HCT116 (cell line): ENCODE measurements at regions not wholly inside any gene's neighbourhood (a gene's known extent, or its start where the extent isn't known, plus 50 kb on each side); places are given as distances from the start of the nearest gene placed in this dataset.

Experiments used
- CTCF ChIP-seq, 3 experiments: fragments of 200-600 bp in 1 of 3; sonication (generic) in 1 of 3; IDR thresholded peaks in 2 of 3; conservative IDR thresholded peaks in 1 of 3; 2 replicates each; pipeline ENCODE4 v1.5.1; 2012 to 2017; ENCODE audit warnings: low read depth in 2 of 3, low read length in 2 of 3, antibody characterized with exemption in 1 of 3, borderline replicate concordance in 1 of 3, control low read depth in 1 of 3, mild to moderate bottlenecking in 1 of 3, mixed read lengths in 1 of 3, mixed run types in 1 of 3, moderate library complexity in 1 of 3; ENCODE audit not compliant: insufficient read depth in 1 of 3
- EGR1 ChIP-seq: IDR thresholded peaks from 2 replicates; pipeline ENCODE4 v1.6.1; 2012; ENCODE audit warnings: low read depth
- EZH2 ChIP-seq: fragments of 200-600 bp; sonication (generic); IDR thresholded peaks from 2 replicates; pipeline ENCODE4 v1.6.1; 2017; ENCODE audit warnings: antibody characterized with exemption, mixed run types
- MAX ChIP-seq: IDR thresholded peaks from 2 replicates; pipeline ENCODE4 v1.6.1; 2012
- REST ChIP-seq: IDR thresholded peaks from 2 replicates; pipeline ENCODE4 v1.6.1; 2012; ENCODE audit warnings: low read depth
- SIN3A ChIP-seq: IDR thresholded peaks from 2 replicates; pipeline ENCODE4 v1.6.1; 2012; ENCODE audit warnings: low read depth
- YY1 ChIP-seq: IDR thresholded peaks from 2 replicates; pipeline ENCODE4 v1.6.1; 2011; ENCODE audit warnings: low read length, low read depth, moderate library complexity, mild to moderate bottlenecking; ENCODE audit not compliant: insufficient replicate concordance; ENCODE audit errors: extremely low read depth

- TF ChIP-seq REST (no peak), CTCF (IDR thresholded peaks at IDR 0.05 in 2 of 3, conservative IDR thresholded peaks at IDR 0.05 in 1 of 3; ENCODE audit: borderline replicate concordance in 1 of 3, insufficient read depth in 1 of 3, low read depth in 2 of 3, low read length in 2 of 3) (no peak), YY1 (no peak), EGR1 (no peak), SIN3A (no peak), EZH2 (no peak), MAX (no peak)
Measured at GRCh38 chr5:158223054-158223600, 364.2 kb upstream of the CLINT1 start.
